Activated CD4-positive, alpha-beta T cell treated with anti-CD3 and anti-CD28 coated beads for 1 hour (primary cell): ENCODE measurements at regions not wholly inside any gene's neighbourhood (a gene's known extent, or its start where the extent isn't known, plus 50 kb on each side); places are given as distances from the start of the nearest gene placed in this dataset.
"Not testable (repeated sequence)": the region's sequence is repeated elsewhere in the genome, so short reads cannot be mapped to it uniquely, and the experiment has no call there.

Source experiments
- DNase-seq: peaks from one replicate; pipeline ENCODE4 v3.0.0-alpha.2; 2020

GRCh38 chr5:51034222-51034901, 348.9 kb upstream of the ISL1 start:
- DNase-seq = no peak

GRCh38 chr5:51039424-51040329, 343.6 kb upstream of the ISL1 start:
- no peak for DNase-seq

- DNase-seq = no peak
These were observed 339.5 kb upstream of the ISL1 start for GRCh38 chr5:51043745-51044144.

- DNase-seq = no peak
These were observed 335.9 kb upstream of the ISL1 start for GRCh38 chr5:51047369-51047768.

- DNase-seq = no peak
These were observed 329.9 kb upstream of the ISL1 start for GRCh38 chr5:51053361-51053760.

GRCh38 chr5:51060953-51061352, 322.3 kb upstream of the ISL1 start:
- DNase-seq = no peak

- no peak for DNase-seq
These were observed 310.3 kb upstream of the ISL1 start for GRCh38 chr5:51072937-51073336.

- no peak for DNase-seq
These were observed 300.5 kb upstream of the ISL1 start for GRCh38 chr5:51082741-51083140.

- no peak for DNase-seq
These were observed 291.4 kb upstream of the ISL1 start for GRCh38 chr5:51091816-51092215.

GRCh38 chr5:51095486-51095885, 287.8 kb upstream of the ISL1 start:
- no peak for DNase-seq

- no peak for DNase-seq
These were observed 286.4 kb upstream of the ISL1 start for GRCh38 chr5:51096859-51097258.

GRCh38 chr5:51099173-51099853, 283.9 kb upstream of the ISL1 start:
- DNase-seq = no peak

- no peak for DNase-seq
These were observed 278.7 kb upstream of the ISL1 start for GRCh38 chr5:51104556-51104955.

GRCh38 chr5:51109786-51110410, 273.4 kb upstream of the ISL1 start:
- no peak for DNase-seq

GRCh38 chr5:51131266-51131665, 252.0 kb upstream of the ISL1 start:
- no peak for DNase-seq

GRCh38 chr5:51138164-51138563, 245.1 kb upstream of the ISL1 start:
- DNase-seq = no peak

GRCh38 chr5:51148437-51148836, 234.8 kb upstream of the ISL1 start:
- DNase-seq = no peak

- no peak for DNase-seq
These were observed 227.0 kb upstream of the ISL1 start for GRCh38 chr5:51156222-51156621.

GRCh38 chr5:51156838-51157237, 226.4 kb upstream of the ISL1 start:
- DNase-seq = no peak

GRCh38 chr5:51159164-51159563, 224.1 kb upstream of the ISL1 start:
- no peak for DNase-seq

- no peak for DNase-seq
These were observed 223.6 kb upstream of the ISL1 start for GRCh38 chr5:51159606-51160005.

- no peak for DNase-seq
These were observed 221.0 kb upstream of the ISL1 start for GRCh38 chr5:51162245-51162644.

- not testable (repeated sequence) for DNase-seq
These were observed 217.6 kb upstream of the ISL1 start for GRCh38 chr5:51165621-51166020.
